NCI-H510A (cell line): ENCODE measurements at regions not wholly inside any gene's neighbourhood (a gene's known extent, or its start where the extent isn't known, plus 50 kb on each side); places are given as distances from the start of the nearest gene placed in this dataset.

Experiments
- DNase-seq: peaks from one replicate; lab custom pipeline; 2025; lab: John Stamatoyannopoulos, UW

GRCh38 chr6:56714273-56714672 is 71.6 kb upstream of the DST start:
- no peak for DNase-seq

DNA sequence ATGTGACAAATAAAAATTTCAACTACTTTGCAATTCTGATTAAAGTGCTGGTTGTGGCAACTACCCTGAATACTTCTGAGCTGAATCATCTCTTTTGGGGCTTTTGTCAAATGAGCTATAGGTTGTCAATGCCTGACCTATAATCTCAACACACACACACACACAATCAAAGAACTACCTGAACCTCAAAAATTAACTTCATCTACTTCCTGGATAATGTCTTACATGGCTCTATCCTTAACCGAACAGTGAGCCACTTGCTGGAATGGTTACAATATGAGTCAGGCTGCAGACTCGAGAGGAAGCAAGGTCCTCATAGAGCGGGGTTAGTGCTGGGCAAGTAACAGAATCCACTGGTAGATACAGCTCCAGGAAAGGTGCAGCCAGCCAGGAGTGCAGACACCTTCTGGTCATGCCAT is 70.6 kb upstream of the DST start:
- no peak for DNase-seq

GRCh38 chr6:56710967-56711366 is 68.3 kb upstream of the DST start:
- no peak for DNase-seq

DNA sequence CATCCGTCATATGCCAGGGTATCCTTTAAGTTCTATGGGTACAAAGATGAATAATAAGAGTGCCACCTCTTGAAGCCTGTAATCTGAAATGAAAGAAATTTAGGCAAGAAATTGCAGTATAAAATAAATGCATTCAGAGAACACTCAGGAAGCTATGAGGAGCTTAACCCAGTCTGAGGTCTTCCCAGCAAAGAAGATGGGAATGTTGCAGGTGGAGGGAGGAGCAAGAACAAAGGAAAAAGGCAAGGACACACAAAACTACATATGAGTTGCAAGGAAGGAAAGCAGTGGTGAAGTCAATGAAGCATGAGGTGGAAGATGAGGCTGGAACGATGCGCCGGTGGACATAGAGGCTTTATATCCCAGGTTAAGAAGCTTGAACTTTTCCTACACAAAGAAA is 67.0 kb upstream of the DST start:
- DNase-seq = no peak

DNA sequence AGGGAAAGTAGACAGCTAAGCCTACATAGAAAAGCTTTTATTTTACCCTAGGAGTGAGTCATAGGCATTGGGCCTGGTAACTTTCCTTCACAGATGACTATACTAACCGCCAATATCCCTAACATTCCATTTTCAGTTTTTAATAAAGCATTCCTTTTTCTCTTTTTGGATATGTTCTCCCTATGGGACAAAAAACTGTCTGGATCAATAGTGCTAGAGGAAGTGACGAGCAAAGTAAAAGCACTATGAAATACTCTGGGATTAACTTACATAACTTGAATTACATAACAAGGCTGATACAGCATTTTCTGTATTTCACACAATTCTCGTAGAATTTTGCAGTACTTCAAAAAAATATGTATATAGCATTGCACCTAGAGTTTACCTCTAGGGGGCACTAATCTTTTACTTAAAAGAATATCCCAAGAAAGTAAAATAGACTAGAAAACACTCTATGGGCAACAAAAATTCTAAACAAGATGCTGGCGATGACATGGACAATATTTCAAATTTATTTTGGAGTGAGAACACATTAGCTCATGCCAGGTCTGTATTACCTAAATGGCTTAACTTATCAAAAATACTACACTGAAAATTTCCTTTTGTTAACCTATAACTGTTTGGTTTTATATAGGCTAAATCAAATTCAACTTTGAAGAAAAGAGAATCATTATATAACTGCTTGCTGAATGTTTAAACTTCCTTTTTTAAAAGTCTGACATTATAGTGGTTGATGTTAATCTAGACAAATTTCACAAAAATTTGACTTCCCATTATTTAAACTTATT is 66.3 kb upstream of the DST start:
- DNase-seq = peak; percentile 23

DNA sequence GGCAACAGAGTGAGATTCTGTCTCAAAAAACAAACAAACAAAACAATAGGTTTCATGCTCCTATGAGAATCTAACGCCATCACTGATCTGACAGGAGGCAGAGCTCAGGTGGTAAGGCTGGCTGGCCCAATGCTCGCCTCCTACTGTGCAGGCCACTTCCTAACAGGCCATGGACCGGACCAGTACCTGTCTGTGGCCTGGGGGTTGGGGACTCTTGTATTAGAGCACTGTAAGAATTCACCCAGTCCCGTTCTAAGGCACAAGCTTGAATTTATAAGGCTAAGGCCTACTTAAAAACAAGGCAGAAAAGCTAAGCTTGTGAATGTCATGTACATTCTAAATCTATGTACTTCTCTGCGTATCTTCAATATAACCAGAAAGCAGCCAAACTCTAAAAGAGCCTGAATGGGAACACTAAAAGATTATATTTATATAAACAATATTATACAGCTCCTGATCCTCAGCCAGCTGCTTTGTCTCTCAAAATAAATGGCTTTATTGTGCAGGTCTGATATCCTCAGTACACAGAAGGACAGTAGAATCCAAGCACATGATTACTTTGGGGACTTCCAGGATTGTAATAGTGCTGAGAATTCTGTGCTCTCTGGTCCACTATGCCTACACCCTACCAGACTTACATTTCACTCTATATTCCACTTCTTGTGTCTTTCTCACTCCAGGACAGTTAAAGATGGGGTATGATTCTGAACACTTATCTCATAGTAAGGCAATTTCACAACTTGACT is 64.5 kb upstream of the DST start:
- DNase-seq = no peak

DNA sequence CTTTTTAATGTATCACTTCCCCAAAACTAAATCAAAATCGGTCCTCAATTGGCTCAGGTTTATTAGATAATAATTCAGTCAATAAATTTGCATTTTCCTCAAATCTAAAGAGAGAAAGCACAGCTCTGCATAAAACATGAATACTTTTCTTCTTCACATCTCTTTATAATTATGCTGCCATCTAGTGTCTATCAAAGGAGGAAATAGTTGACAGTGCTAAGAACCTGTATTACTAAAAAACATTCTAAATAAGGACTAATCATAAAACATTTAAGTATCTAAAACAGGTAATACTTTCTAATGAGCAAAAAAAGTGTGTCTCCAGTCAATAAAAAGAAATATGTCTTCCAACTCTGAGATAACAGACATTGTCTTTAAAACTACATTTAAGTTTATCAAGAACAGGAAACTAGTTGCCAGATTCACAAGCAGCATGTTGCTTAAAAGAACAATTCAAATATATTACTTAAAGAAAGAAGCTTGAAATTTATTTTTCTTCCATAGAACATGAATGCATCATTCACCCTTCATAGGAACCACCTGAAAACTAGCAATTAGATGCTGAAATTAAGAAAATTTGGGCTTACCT is 56.5 kb upstream of the DST start:
- no peak for DNase-seq

DNA sequence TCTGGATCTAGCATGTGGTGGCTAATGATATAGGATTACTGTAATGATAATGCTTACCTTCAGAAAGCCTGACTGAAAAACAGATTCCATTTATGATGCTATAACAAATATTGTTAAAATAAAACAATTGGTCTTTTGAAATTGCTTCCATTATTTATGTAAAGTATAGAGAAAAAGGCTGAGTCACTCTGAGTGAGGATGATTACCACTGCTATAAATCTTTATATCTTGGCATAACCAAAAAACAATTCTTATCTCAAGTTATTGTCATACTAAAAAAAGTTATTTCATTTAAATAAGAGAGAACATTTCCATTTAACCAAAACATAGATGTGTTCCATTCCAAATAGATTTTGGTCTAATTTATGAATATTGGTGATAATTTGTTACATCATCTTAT is 53.0 kb upstream of the DST start:
- DNase-seq = no peak

- no peak for DNase-seq
These were observed 51.3 kb upstream of the DST start for GRCh38 chr6:56694002-56694401.

DNA sequence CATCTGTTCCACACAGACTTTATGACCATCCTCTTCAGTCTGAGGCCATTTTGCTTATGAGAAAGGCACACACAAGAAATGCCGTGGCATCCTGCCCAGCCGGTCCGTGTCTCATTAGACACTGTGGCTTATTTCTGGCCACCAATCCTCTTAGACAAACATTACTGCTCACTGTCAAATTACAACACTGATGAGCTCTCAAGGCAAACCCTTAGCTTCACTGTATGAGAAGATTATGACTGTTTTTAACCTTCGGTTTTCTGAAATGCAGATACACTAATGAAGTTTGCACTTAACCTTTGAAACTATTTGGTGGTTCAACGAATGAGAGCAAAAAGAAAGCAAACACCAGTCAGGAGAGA is 50.5 kb upstream of the DST start:
- peak; percentile 20 for DNase-seq

- no peak for DNase-seq
These were observed 50.0 kb upstream of the DST start for GRCh38 chr6:56692523-56693245.
